ENCODE measurements at regions not wholly inside any gene's neighbourhood (a gene's known extent, or its start where the extent isn't known, plus 50 kb on each side); places are given as distances from the start of the nearest gene placed in this dataset.

- Histone ChIP-seq H3K14ac (ENCODE audit: insufficient read length) (no peak overlapping the region), H3K79me1 (ENCODE audit: low read depth, low read length) (no peaks in the 10 kb centered on the region), H3K9ac (replicated peaks in 1 of 4; ENCODE audit: extremely low read depth in 1 of 4, low read depth in 3 of 4, low read length in 3 of 4) (no peak overlapping the region), H3K23ac (ENCODE audit: insufficient read length) (no peak overlapping the region), H2AK5ac (ENCODE audit: low read depth, low read length) (no peak overlapping the region), H3K9me3 (ENCODE audit: insufficient read depth in 2 of 2, low read depth in 1 of 2, low read length in 1 of 2) (no peaks in the 10 kb centered on the region), H3K4ac (replicated peaks; ENCODE audit: insufficient read length, low read depth, low read length) (no peak overlapping the region), H4K20me1 (replicated peaks in 1 of 2; ENCODE audit: control insufficient read depth in 1 of 2, insufficient read depth in 2 of 2, low read length in 2 of 2) (no peaks in the 10 kb centered on the region), H2BK120ac (replicated peaks; ENCODE audit: low read depth, low read length) (no peak overlapping the region), H2BK20ac (ENCODE audit: low read length) (no peak overlapping the region), H3K4me1 (replicated peaks in 1 of 4; ENCODE audit: control insufficient read depth in 3 of 4, insufficient read depth in 4 of 4, low read length in 3 of 4) (no peaks in the 10 kb centered on the region), H3K36me3 (ENCODE audit: control insufficient read depth in 2 of 4, insufficient read depth in 4 of 4, low read length in 3 of 4) (no peaks in the 10 kb centered on the region), H2BK5ac (ENCODE audit: low read depth, low read length) (no peak overlapping the region), H2BK15ac (ENCODE audit: low read length) (no peak overlapping the region), H3K27me3 (replicated peaks in 1 of 4; ENCODE audit: control insufficient read depth in 3 of 4, extremely low read depth in 1 of 4, insufficient read depth in 3 of 4, low read length in 3 of 4) (no peaks in the 10 kb centered on the region), H2BK12ac (ENCODE audit: low read depth, low read length) (no peak overlapping the region), H3K23me2 (ENCODE audit: low read depth, low read length) (no peaks in the 10 kb centered on the region), H2AFZ (ENCODE audit: low read length) (no peak overlapping the region), H4K8ac (ENCODE audit: extremely low read depth, insufficient read depth, low read length) (no peak overlapping the region), H3K4me2 (ENCODE audit: insufficient read depth in 1 of 2, low read depth in 2 of 2, low read length in 2 of 2) (no peak overlapping the region), H4K91ac (replicated peaks; ENCODE audit: insufficient read length, low read length) (no peak overlapping the region), H3K4me3 (ENCODE audit: extremely low read depth in 1 of 4, insufficient read depth in 2 of 4, low read depth in 3 of 4, low read length in 4 of 4) (no peak overlapping the region), H3K56ac (replicated peaks; ENCODE audit: insufficient read length, low read depth, low read length) (no peak overlapping the region), H3K79me2 (ENCODE audit: control insufficient read depth in 1 of 2, insufficient read depth in 2 of 2, low read length in 2 of 2) (no peaks in the 10 kb centered on the region), H3K18ac (ENCODE audit: extremely low read depth, low read length) (no peak overlapping the region), H4K5ac (ENCODE audit: insufficient read length, low read depth, low read length) (no peak overlapping the region), H3K27ac (ENCODE audit: low read depth, low read length) (no peak overlapping the region)
- no peak for FAIRE-seq
- ChIA-PET POLR2A (ENCODE audit: partially characterized antibody) (no interaction called here), CTCF (ENCODE audit: partially characterized antibody) (interaction anchor here (1.2 kb wide), 1 partner anchor 19 kb away, joined by 3 read pairs; no protein-coding TSS in a partner anchor)
- whole genome bisulfite sequencing, 2 experiments (ENCODE audit: extremely low coverage in 1 of 2, insufficient coverage in 1 of 2, insufficient read length in 1 of 2, insufficient replicate concordance in 2 of 2, low coverage in 1 of 2, low lambda C conversion rate in 2 of 2, missing lambda C conversion rate in 1 of 2): 77% methylated on average over 1 of the region's 1 CpG; no CpG with 5 or more reads in 1 of the 2 experiments
- no peak for DNase-seq (ENCODE audit: low read depth in 1 of 2, low spot score in 2 of 2)
- no peak for TF ChIP-seq SP4 (IDR thresholded peaks at IDR 0.05; ENCODE audit: low read length)
- TF ChIP-seq ATF2 (IDR thresholded peaks at IDR 0.05; ENCODE audit: low read length): no peak
- TF ChIP-seq POU5F1 (IDR thresholded peaks at IDR 0.05; ENCODE audit: low read depth, low read length): no peak
- TF ChIP-seq YY1 (IDR thresholded peaks at IDR 0.05; ENCODE audit: low read depth, low read length): no peak
These were observed 736.9 kb upstream of the COBL start for GRCh38 chr7:52053525-52053924.

Measured in H1 (cell line).